GM23338 (cell line): ENCODE measurements at regions not wholly inside any gene's neighbourhood (a gene's known extent, or its start where the extent isn't known, plus 50 kb on each side); places are given as distances from the start of the nearest gene placed in this dataset.

Source experiments
- ATAC-seq: fragments of 200-7000 bp; cut with Tn5 transposase; 3 replicates; pipeline ENCODE4 v1.9.1; 2020
- DNase-seq: peaks from one replicate; pipeline ENCODE4 v3.0.0-alpha.2; 2015; ENCODE audit warnings: low spot score
- H2AFZ ChIP-seq: fragments of 200-600 bp; sonication (generic); 2 replicates; pipeline ENCODE4 v1.8.0; 2016; ENCODE audit warnings: antibody characterized with exemption, mild to moderate bottlenecking, moderate library complexity
- H3F3A ChIP-seq: fragments of 200-600 bp; sonication (generic); replicated peaks from 2 replicates; pipeline ENCODE4 v1.8.0; 2017; ENCODE audit warnings: antibody characterized with exemption, mixed run types, low read depth
- H3K27ac ChIP-seq: fragments of 200-600 bp; sonication (generic); 2 replicates; pipeline ENCODE4 v1.6.1; 2016; ENCODE audit warnings: low read depth
- H3K27me3 ChIP-seq: fragments of 200-600 bp; sonication (generic); 2 replicates; pipeline ENCODE4 v1.8.0; 2016; ENCODE audit warnings: mild to moderate bottlenecking, mixed run types, moderate library complexity; ENCODE audit not compliant: insufficient read depth
- H3K36me3 ChIP-seq: fragments of 200-600 bp; sonication (generic); 2 replicates; pipeline ENCODE4 v1.8.0; 2016; ENCODE audit warnings: mild to moderate bottlenecking; ENCODE audit not compliant: insufficient read depth
- H3K4me1 ChIP-seq: fragments of 200-600 bp; sonication (generic); 2 replicates; pipeline ENCODE4 v1.8.0; 2016; ENCODE audit warnings: mild to moderate bottlenecking, moderate library complexity; ENCODE audit not compliant: insufficient read depth
- H3K4me2 ChIP-seq: fragments of 200-600 bp; sonication (generic); 2 replicates; pipeline ENCODE4 v1.7.1; 2017; ENCODE audit warnings: mixed run types
- H3K4me3 ChIP-seq: fragments of 200-600 bp; sonication (generic); 2 replicates; pipeline ENCODE4 v1.6.1; 2016; ENCODE audit warnings: mixed run types
- H3K79me2 ChIP-seq: fragments of 200-600 bp; sonication (generic); replicated peaks from 2 replicates; pipeline ENCODE4 v1.8.0; 2017; ENCODE audit warnings: mild to moderate bottlenecking; ENCODE audit not compliant: insufficient read depth
- H3K9me2 ChIP-seq: fragments of 200-600 bp; sonication (generic); 2 replicates; pipeline ENCODE4 v1.8.0; 2017; ENCODE audit not compliant: insufficient read depth
- H4K20me1 ChIP-seq: fragments of 200-600 bp; sonication (generic); replicated peaks from 2 replicates; pipeline ENCODE4 v1.8.0; 2017; ENCODE audit warnings: mild to moderate bottlenecking; ENCODE audit not compliant: insufficient read depth
- H3K27ac Mint-ChIP-seq: 2 replicates; pipeline ENCODE4 v1.8.0; 2020; ENCODE audit warnings: inconsistent platforms, mild to moderate bottlenecking, moderate library complexity, mixed read lengths
- H3K27me3 Mint-ChIP-seq: 3 replicates; pipeline ENCODE4 v1.8.0; 2022; ENCODE audit warnings: low read depth, mild to moderate bottlenecking, moderate library complexity, mixed read lengths, inconsistent platforms; ENCODE audit not compliant: insufficient read depth, poor library complexity
- H3K36me3 Mint-ChIP-seq: 3 replicates; pipeline ENCODE4 v1.8.0; 2021; ENCODE audit warnings: low read depth, mild to moderate bottlenecking, inconsistent platforms, moderate library complexity, mixed read lengths
- H3K4me1 Mint-ChIP-seq: 3 replicates; pipeline ENCODE4 v1.8.0; 2020; ENCODE audit warnings: mild to moderate bottlenecking, inconsistent platforms, mixed read lengths
- H3K4me3 Mint-ChIP-seq: 3 replicates; pipeline ENCODE4 v1.8.0; 2021; ENCODE audit warnings: moderate library complexity, mild to moderate bottlenecking, inconsistent platforms, mixed read lengths
- H3K9me3 Mint-ChIP-seq: 3 replicates; pipeline ENCODE4 v1.8.0; 2020; ENCODE audit warnings: moderate library complexity, mild to moderate bottlenecking, inconsistent platforms, mixed read lengths
- CREB1 ChIP-seq: fragments of 250-450 bp; sonication (Bioruptor Pico); IDR thresholded peaks from 2 replicates; pipeline ENCODE4 v1.5.0; 2020; ENCODE audit warnings: low read depth, mild to moderate bottlenecking, moderate library complexity
- EZH2 ChIP-seq: fragments of 200-600 bp; sonication (generic); IDR thresholded peaks from one replicate; pipeline ENCODE4 v1.8.0; 2017; ENCODE audit warnings: antibody characterized with exemption, mild to moderate bottlenecking, low read depth; ENCODE audit not compliant: unreplicated experiment
- EZH2phosphoT487 ChIP-seq: fragments of 200-600 bp; sonication (generic); IDR thresholded peaks from one replicate; pipeline ENCODE4 v1.8.1; 2018; ENCODE audit warnings: antibody characterized with exemption; ENCODE audit not compliant: unreplicated experiment
- JUNB ChIP-seq: IDR thresholded peaks from one replicate; pipeline ENCODE4 v1.6.1; 2016; ENCODE audit warnings: antibody characterized with exemption; ENCODE audit not compliant: unreplicated experiment
- NANOG ChIP-seq: IDR thresholded peaks from 2 replicates; pipeline ENCODE4 v1.6.1; 2016; ENCODE audit warnings: antibody characterized with exemption, borderline replicate concordance
- POLR2AphosphoS5 ChIP-seq: IDR thresholded peaks from 2 replicates; pipeline ENCODE4 v1.6.1; 2016; ENCODE audit warnings: antibody characterized with exemption, low read depth
- STAT1 ChIP-seq: IDR thresholded peaks from one replicate; pipeline ENCODE4 v1.6.1; 2016; ENCODE audit warnings: antibody characterized with exemption; ENCODE audit not compliant: unreplicated experiment
- ZNF114 ChIP-seq: fragments of 250-450 bp; sonication (Bioruptor Pico); IDR thresholded peaks from 2 replicates; pipeline ENCODE4 v1.5.0; 2020; ENCODE audit warnings: mild to moderate bottlenecking, moderate library complexity
- ZNF331 ChIP-seq: fragments of 250-450 bp; sonication (Bioruptor Pico); IDR thresholded peaks from 2 replicates; pipeline ENCODE4 v1.5.0; 2020; ENCODE audit warnings: low read depth, mild to moderate bottlenecking, moderate library complexity
- TF ChIP-seq, protein P1 (sequence below): IDR thresholded peaks from one replicate; pipeline ENCODE4 v1.6.1; 2018; ENCODE audit warnings: antibody characterized with exemption; ENCODE audit not compliant: unreplicated experiment
- TF ChIP-seq, protein P2 (sequence below): IDR thresholded peaks from 2 replicates; pipeline ENCODE4 v1.6.1; 2016; ENCODE audit warnings: antibody characterized with exemption
- TF ChIP-seq, protein P3 (sequence below): fragments of 250-450 bp; sonication (Bioruptor Pico); IDR thresholded peaks from 2 replicates; pipeline ENCODE4 v1.5.0; 2020; ENCODE audit warnings: mild to moderate bottlenecking, moderate library complexity
- TF ChIP-seq, protein P4 (sequence below), 2 experiments: fragments of 200-600 bp in 1 of 2; sonication (generic) in 1 of 2; conservative IDR thresholded peaks; 2 replicates each; pipeline versions ENCODE4 v1.5.1 to v1.6.1; 2016 to 2017; ENCODE audit warnings: antibody characterized with exemption in 2 of 2, low read depth in 2 of 2, mild to moderate bottlenecking in 2 of 2, moderate library complexity in 1 of 2

DNA sequence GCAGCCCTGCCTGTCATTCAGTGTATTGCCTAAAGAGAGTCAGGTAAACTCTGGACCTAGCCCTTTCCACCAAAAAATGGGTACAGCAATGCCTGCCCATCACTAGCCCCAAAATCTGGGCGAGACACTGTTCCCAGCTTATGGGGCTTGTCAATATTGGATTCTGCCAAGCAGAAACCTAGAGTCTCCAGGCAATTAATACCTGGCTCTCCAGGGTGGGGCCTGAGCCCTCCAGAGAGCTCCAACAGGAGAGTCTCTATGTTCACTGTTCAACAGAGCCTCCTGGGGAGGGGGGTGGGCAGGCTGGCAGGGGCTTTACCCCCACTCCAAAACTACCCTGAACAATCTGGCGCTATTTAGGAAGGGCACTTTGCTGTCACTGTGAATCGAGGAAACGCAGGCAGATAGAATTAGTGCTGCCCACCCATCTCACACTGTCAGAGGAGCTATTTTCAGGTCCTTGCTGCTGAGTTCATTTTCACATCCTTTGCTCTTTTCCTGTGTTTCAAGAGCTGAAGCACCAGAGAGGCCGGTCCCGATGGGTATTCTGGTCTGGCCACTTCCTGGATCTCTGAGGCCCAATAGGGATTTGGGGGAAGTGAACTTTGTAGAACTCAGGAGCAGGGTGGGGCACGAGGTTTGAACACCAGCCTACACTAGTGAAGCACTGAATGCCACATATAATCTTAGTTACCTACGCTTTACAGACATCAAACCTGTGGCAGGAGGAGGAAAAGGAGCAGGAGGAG, 121.8 kb downstream of the C5orf15 start:
- no peaks in the 10 kb centered on the region for H3K9me2 ChIP-seq
- H3K27ac ChIP-seq: no peak overlapping the region
- H3K4me1 ChIP-seq: no peaks in the 10 kb centered on the region
- no peaks in the 10 kb centered on the region for H3K4me1 Mint-ChIP-seq
- H3K36me3 Mint-ChIP-seq: no peaks in the 10 kb centered on the region
- H3F3A ChIP-seq: no peaks in the 10 kb centered on the region
- no peaks in the 10 kb centered on the region for H4K20me1 ChIP-seq
- no peaks in the 10 kb centered on the region for H3K27me3 ChIP-seq
- no peaks in the 10 kb centered on the region; the same call in 2 of the 3 replicates for H3K9me3 Mint-ChIP-seq
- H3K4me3 Mint-ChIP-seq: no peak overlapping the region
- H3K27ac Mint-ChIP-seq: no peak overlapping the region
- TF ChIP-seq JUNB (no peak), POLR2AphosphoS5 (no peak), CREB1 (CRISPR knock-in tag) (no peak), EZH2 (no peak), EZH2phosphoT487 (no peak), ZNF114 (CRISPR knock-in tag) (no peak), ZNF331 (CRISPR knock-in tag) (no peak), STAT1 (no peak), NANOG (no peak)
- TF ChIP-seq, protein P1, sequence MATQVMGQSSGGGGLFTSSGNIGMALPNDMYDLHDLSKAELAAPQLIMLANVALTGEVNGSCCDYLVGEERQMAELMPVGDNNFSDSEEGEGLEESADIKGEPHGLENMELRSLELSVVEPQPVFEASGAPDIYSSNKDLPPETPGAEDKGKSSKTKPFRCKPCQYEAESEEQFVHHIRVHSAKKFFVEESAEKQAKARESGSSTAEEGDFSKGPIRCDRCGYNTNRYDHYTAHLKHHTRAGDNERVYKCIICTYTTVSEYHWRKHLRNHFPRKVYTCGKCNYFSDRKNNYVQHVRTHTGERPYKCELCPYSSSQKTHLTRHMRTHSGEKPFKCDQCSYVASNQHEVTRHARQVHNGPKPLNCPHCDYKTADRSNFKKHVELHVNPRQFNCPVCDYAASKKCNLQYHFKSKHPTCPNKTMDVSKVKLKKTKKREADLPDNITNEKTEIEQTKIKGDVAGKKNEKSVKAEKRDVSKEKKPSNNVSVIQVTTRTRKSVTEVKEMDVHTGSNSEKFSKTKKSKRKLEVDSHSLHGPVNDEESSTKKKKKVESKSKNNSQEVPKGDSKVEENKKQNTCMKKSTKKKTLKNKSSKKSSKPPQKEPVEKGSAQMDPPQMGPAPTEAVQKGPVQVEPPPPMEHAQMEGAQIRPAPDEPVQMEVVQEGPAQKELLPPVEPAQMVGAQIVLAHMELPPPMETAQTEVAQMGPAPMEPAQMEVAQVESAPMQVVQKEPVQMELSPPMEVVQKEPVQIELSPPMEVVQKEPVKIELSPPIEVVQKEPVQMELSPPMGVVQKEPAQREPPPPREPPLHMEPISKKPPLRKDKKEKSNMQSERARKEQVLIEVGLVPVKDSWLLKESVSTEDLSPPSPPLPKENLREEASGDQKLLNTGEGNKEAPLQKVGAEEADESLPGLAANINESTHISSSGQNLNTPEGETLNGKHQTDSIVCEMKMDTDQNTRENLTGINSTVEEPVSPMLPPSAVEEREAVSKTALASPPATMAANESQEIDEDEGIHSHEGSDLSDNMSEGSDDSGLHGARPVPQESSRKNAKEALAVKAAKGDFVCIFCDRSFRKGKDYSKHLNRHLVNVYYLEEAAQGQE: no peak
- TF ChIP-seq, protein P2, sequence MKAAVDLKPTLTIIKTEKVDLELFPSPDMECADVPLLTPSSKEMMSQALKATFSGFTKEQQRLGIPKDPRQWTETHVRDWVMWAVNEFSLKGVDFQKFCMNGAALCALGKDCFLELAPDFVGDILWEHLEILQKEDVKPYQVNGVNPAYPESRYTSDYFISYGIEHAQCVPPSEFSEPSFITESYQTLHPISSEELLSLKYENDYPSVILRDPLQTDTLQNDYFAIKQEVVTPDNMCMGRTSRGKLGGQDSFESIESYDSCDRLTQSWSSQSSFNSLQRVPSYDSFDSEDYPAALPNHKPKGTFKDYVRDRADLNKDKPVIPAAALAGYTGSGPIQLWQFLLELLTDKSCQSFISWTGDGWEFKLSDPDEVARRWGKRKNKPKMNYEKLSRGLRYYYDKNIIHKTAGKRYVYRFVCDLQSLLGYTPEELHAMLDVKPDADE: no peak
- TF ChIP-seq, protein P3, sequence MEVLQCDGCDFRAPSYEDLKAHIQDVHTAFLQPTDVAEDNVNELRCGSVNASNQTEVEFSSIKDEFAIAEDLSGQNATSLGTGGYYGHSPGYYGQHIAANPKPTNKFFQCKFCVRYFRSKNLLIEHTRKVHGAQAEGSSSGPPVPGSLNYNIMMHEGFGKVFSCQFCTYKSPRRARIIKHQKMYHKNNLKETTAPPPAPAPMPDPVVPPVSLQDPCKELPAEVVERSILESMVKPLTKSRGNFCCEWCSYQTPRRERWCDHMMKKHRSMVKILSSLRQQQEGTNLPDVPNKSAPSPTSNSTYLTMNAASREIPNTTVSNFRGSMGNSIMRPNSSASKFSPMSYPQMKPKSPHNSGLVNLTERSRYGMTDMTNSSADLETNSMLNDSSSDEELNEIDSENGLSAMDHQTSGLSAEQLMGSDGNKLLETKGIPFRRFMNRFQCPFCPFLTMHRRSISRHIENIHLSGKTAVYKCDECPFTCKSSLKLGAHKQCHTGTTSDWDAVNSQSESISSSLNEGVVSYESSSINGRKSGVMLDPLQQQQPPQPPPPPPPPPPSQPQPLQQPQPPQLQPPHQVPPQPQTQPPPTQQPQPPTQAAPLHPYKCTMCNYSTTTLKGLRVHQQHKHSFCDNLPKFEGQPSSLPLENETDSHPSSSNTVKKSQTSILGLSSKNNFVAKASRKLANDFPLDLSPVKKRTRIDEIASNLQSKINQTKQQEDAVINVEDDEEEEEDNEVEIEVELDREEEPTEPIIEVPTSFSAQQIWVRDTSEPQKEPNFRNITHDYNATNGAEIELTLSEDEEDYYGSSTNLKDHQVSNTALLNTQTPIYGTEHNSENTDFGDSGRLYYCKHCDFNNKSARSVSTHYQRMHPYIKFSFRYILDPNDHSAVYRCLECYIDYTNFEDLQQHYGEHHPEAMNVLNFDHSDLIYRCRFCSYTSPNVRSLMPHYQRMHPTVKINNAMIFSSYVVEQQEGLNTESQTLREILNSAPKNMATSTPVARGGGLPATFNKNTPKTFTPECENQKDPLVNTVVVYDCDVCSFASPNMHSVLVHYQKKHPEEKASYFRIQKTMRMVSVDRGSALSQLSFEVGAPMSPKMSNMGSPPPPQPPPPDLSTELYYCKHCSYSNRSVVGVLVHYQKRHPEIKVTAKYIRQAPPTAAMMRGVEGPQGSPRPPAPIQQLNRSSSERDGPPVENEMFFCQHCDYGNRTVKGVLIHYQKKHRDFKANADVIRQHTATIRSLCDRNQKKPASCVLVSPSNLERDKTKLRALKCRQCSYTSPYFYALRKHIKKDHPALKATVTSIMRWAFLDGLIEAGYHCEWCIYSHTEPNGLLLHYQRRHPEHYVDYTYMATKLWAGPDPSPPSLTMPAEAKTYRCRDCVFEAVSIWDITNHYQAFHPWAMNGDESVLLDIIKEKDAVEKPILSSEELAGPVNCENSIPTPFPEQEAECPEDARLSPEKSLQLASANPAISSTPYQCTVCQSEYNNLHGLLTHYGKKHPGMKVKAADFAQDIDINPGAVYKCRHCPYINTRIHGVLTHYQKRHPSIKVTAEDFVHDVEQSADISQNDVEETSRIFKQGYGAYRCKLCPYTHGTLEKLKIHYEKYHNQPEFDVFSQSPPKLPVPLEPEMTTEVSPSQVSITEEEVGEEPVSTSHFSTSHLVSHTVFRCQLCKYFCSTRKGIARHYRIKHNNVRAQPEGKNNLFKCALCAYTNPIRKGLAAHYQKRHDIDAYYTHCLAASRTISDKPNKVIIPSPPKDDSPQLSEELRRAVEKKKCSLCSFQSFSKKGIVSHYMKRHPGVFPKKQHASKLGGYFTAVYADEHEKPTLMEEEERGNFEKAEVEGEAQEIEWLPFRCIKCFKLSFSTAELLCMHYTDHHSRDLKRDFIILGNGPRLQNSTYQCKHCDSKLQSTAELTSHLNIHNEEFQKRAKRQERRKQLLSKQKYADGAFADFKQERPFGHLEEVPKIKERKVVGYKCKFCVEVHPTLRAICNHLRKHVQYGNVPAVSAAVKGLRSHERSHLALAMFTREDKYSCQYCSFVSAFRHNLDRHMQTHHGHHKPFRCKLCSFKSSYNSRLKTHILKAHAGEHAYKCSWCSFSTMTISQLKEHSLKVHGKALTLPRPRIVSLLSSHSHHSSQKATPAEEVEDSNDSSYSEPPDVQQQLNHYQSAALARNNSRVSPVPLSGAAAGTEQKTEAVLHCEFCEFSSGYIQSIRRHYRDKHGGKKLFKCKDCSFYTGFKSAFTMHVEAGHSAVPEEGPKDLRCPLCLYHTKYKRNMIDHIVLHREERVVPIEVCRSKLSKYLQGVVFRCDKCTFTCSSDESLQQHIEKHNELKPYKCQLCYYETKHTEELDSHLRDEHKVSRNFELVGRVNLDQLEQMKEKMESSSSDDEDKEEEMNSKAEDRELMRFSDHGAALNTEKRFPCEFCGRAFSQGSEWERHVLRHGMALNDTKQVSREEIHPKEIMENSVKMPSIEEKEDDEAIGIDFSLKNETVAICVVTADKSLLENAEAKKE (CRISPR knock-in tag): no peak
- TF ChIP-seq, protein P4, sequence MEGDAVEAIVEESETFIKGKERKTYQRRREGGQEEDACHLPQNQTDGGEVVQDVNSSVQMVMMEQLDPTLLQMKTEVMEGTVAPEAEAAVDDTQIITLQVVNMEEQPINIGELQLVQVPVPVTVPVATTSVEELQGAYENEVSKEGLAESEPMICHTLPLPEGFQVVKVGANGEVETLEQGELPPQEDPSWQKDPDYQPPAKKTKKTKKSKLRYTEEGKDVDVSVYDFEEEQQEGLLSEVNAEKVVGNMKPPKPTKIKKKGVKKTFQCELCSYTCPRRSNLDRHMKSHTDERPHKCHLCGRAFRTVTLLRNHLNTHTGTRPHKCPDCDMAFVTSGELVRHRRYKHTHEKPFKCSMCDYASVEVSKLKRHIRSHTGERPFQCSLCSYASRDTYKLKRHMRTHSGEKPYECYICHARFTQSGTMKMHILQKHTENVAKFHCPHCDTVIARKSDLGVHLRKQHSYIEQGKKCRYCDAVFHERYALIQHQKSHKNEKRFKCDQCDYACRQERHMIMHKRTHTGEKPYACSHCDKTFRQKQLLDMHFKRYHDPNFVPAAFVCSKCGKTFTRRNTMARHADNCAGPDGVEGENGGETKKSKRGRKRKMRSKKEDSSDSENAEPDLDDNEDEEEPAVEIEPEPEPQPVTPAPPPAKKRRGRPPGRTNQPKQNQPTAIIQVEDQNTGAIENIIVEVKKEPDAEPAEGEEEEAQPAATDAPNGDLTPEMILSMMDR (conservative IDR thresholded peaks at IDR 0.05; ENCODE audit: low read depth in 2 of 2): no peak
- DNase-seq (no peak), ATAC-seq (no peak)
- no peak overlapping the region; the same call in 1 of the 2 replicates for H2AFZ ChIP-seq
- H3K36me3 ChIP-seq: no peaks in the 10 kb centered on the region
- no peak overlapping the region for H3K4me3 ChIP-seq
- no peaks in the 10 kb centered on the region for H3K79me2 ChIP-seq
- no peak overlapping the region for H3K4me2 ChIP-seq
- peaks cover 6% of the 10 kb centered on the region for H3K27me3 Mint-ChIP-seq
